Ishikawa (cell line): ENCODE measurements at regions not wholly inside any gene's neighbourhood (a gene's known extent, or its start where the extent isn't known, plus 50 kb on each side); places are given as distances from the start of the nearest gene placed in this dataset.

ENCODE experiments used
- CEBPB ChIP-seq: IDR thresholded peaks from 2 replicates; pipeline ENCODE4 v1.6.1; 2012
- CREB1 ChIP-seq: IDR thresholded peaks from 2 replicates; pipeline ENCODE4 v1.6.1; 2012; ENCODE audit warnings: low read depth
- EGR1 ChIP-seq: IDR thresholded peaks from 2 replicates; pipeline ENCODE4 v1.6.1; 2012
- EP300 ChIP-seq: IDR thresholded peaks from 2 replicates; pipeline ENCODE4 v1.6.1; 2012; ENCODE audit warnings: borderline replicate concordance
- FOXM1 ChIP-seq: IDR thresholded peaks from 2 replicates; pipeline ENCODE4 v1.6.1; 2012; ENCODE audit warnings: low read depth, borderline replicate concordance
- NFIC ChIP-seq: IDR thresholded peaks from 2 replicates; pipeline ENCODE4 v1.6.1; 2012
- RAD21 ChIP-seq: IDR thresholded peaks from 2 replicates; pipeline ENCODE4 v1.6.1; 2012; ENCODE audit warnings: low read depth
- TAF1 ChIP-seq: IDR thresholded peaks from 2 replicates; pipeline ENCODE4 v1.6.1; 2012; ENCODE audit warnings: low read depth, mild to moderate bottlenecking
- TCF12 ChIP-seq: IDR thresholded peaks from 2 replicates; pipeline ENCODE4 v1.6.1; 2012; ENCODE audit warnings: low read depth
- TEAD4 ChIP-seq: IDR thresholded peaks from 2 replicates; pipeline ENCODE4 v1.6.1; 2012
- YY1 ChIP-seq: IDR thresholded peaks from 2 replicates; pipeline ENCODE4 v1.6.1; 2012; ENCODE audit warnings: low read depth
- ZBTB7A ChIP-seq: IDR thresholded peaks from 2 replicates; pipeline ENCODE4 v1.6.1; 2012; ENCODE audit warnings: low read depth
- TF ChIP-seq, protein P1 (sequence below): IDR thresholded peaks from 2 replicates; pipeline ENCODE4 v1.6.1; 2012
- TF ChIP-seq, protein P2 (sequence below): IDR thresholded peaks from 2 replicates; pipeline ENCODE4 v1.6.1; 2012
- TF ChIP-seq, protein P3 (sequence below): IDR thresholded peaks from 2 replicates; pipeline ENCODE4 v1.6.1; 2012; ENCODE audit warnings: low read depth, mild to moderate bottlenecking

DNA sequence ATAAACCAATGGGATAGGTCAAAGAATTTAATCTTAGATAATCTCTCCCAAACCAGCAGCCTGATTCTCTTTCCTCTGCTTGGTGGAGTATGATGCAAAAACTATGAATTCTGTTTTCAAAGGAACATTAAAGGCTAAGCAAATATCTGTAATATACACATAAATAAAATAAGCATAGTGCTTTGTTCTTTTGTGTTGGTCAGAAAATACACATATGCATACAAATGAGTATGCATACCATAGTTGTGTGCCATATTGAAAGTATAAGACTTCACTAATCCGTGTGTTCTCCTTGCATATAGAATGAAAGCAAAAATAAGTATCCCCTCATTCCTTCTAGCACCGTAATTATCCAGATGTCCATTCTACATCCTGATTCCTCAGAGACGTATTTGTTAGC, 1949.7 kb upstream of the CELF4 start:
- TF ChIP-seq FOXM1, result no peak
- TF ChIP-seq, protein P1, sequence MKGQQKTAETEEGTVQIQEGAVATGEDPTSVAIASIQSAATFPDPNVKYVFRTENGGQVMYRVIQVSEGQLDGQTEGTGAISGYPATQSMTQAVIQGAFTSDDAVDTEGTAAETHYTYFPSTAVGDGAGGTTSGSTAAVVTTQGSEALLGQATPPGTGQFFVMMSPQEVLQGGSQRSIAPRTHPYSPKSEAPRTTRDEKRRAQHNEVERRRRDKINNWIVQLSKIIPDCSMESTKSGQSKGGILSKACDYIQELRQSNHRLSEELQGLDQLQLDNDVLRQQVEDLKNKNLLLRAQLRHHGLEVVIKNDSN, result no peak
- no peak for TF ChIP-seq YY1
- TF ChIP-seq CEBPB, result no peak
- no peak for TF ChIP-seq CREB1
- no peak for TF ChIP-seq TAF1
- TF ChIP-seq TCF12, result no peak
- TF ChIP-seq, protein P2, sequence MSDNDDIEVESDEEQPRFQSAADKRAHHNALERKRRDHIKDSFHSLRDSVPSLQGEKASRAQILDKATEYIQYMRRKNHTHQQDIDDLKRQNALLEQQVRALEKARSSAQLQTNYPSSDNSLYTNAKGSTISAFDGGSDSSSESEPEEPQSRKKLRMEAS, result no peak
- TF ChIP-seq RAD21, result no peak
- TF ChIP-seq, protein P3, sequence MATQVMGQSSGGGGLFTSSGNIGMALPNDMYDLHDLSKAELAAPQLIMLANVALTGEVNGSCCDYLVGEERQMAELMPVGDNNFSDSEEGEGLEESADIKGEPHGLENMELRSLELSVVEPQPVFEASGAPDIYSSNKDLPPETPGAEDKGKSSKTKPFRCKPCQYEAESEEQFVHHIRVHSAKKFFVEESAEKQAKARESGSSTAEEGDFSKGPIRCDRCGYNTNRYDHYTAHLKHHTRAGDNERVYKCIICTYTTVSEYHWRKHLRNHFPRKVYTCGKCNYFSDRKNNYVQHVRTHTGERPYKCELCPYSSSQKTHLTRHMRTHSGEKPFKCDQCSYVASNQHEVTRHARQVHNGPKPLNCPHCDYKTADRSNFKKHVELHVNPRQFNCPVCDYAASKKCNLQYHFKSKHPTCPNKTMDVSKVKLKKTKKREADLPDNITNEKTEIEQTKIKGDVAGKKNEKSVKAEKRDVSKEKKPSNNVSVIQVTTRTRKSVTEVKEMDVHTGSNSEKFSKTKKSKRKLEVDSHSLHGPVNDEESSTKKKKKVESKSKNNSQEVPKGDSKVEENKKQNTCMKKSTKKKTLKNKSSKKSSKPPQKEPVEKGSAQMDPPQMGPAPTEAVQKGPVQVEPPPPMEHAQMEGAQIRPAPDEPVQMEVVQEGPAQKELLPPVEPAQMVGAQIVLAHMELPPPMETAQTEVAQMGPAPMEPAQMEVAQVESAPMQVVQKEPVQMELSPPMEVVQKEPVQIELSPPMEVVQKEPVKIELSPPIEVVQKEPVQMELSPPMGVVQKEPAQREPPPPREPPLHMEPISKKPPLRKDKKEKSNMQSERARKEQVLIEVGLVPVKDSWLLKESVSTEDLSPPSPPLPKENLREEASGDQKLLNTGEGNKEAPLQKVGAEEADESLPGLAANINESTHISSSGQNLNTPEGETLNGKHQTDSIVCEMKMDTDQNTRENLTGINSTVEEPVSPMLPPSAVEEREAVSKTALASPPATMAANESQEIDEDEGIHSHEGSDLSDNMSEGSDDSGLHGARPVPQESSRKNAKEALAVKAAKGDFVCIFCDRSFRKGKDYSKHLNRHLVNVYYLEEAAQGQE, result no peak
- no peak for TF ChIP-seq EGR1
- no peak for TF ChIP-seq TEAD4
- no peak for TF ChIP-seq ZBTB7A

DNA sequence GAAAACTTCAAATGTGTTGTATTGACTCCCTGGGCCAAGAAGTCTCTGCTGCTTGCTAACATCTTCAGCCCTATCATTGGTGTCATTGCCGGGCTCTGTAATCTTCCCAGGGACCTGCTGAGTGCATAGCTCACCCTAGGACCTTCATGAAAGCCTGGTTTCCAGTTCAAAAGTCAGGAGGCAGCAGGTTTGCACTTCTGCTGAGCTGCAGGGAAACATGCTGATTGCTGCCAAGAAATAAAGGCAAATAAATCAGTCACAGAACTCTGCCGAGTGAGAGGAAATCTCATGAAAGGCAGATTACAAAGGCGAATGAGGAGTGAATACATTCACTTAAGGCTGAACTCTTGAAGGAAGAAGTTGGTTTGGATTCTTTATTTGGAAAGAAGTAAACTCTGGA, 1947.6 kb upstream of the CELF4 start:
- TF ChIP-seq EGR1 (no peak), CREB1 (no peak), YY1 (no peak), RAD21 (no peak), CEBPB (no peak), TCF12 (no peak), ZBTB7A (no peak)
- TF ChIP-seq, protein P1, result no peak

DNA sequence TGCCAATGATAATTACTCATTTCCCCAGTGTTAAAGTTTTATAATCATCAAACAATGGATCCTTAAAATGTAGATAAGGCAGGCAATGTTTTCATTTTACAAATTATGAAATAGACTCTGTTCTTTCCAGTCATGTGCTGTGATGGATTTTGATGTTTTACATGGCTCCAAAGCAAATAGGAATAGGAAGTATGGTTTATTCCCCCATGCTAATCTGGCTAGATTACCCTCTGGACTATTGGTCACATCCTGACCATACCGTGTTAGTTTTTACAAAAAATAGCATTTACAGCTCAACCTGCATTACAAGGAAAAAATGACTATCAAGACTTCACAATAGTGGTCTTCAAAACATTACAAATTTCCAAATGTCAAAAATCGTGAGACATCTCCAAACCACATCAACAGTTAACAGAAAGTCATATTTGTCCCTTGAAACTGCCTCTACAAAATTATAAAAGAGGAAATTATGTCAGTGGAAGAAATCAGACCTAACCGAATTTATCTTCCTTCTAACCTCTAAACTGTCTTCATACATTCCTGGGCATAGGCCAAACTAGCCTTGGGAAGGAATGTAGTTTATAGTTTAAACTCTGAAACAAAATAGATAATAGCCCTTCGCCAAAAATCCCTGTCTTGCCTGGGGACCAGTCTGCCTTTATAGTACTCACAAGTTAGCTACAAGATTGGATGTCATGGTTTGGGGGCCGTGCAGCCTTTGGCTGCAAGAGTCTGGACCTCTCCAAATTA, 1941.2 kb upstream of the CELF4 start:
- TF ChIP-seq YY1, result no peak
- TF ChIP-seq FOXM1, result no peak
- no peak for TF ChIP-seq NFIC
- no peak for TF ChIP-seq CREB1

DNA sequence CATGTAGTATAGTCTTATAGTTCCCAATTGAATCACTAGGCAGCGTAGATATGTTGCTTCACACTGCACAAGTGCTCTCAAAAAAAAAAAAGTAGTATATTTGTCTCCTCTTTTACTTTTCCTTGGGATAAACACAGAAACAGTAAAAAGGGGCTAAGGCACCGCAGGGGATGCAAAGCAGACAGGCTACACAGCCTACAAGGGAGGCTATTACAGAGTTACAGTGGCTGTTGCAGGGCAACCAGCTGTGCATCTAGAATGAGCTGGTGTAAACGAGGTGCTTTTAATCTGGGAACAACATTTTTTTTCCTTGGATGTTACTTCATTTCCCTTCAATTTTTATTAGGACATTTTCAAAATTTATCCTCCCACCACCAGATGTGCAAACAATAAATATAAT, 1934.7 kb upstream of the CELF4 start:
- TF ChIP-seq NFIC (no peak), EP300 (no peak), TAF1 (no peak), FOXM1 (no peak), YY1 (no peak), TEAD4 (no peak), CEBPB (no peak)
- TF ChIP-seq, protein P1, result no peak
- TF ChIP-seq, protein P3, result no peak
- TF ChIP-seq, protein P2, result no peak

DNA sequence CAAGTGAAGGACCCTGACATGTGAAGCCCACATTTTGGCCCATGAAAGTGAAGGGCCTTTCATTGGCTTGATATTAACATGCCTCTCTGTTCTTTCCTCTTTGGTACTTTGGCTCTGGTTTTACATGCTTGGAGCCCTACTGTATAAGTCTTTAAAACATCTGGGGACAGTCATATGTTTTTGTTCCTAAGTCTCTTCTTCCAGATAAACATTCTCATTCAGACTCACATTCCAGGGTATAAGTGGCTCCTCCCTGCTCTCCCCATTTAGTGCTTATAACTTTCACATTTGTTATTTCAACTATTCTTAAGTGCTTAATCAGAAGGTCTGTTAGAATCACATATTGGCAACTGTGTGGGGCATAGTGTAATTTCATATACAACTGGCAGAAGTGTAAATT, 1932.2 kb upstream of the CELF4 start:
- no peak for TF ChIP-seq CEBPB
- TF ChIP-seq, protein P3, result no peak
- no peak for TF ChIP-seq EGR1
